B cell (primary cell): ENCODE measurements at regions not wholly inside any gene's neighbourhood (a gene's known extent, or its start where the extent isn't known, plus 50 kb on each side); places are given as distances from the start of the nearest gene placed in this dataset.

Experiments used
- CTCF ChIP-seq: fragments of 200-600 bp; IDR thresholded peaks from one replicate; pipeline ENCODE4 v1.8.0; 2022; ENCODE audit warnings: antibody characterized with exemption, mild to moderate bottlenecking
- EZH2 ChIP-seq: IDR thresholded peaks from 2 replicates; pipeline ENCODE4 v1.6.1; 2012; ENCODE audit warnings: borderline replicate concordance, low read depth, mild to moderate bottlenecking, moderate library complexity, low read length; ENCODE audit not compliant: insufficient read depth, poor library complexity, severe bottlenecking

- TF ChIP-seq CTCF (no peak), EZH2 (no peak)
Measured at GRCh38 chr18:38644875-38645641, 1079.5 kb upstream of the CELF4 start.
